NCI-H2171 (cell line): ENCODE measurements at regions not wholly inside any gene's neighbourhood (a gene's known extent, or its start where the extent isn't known, plus 50 kb on each side); places are given as distances from the start of the nearest gene placed in this dataset.
"Not testable (repeated sequence)": the region's sequence is repeated elsewhere in the genome, so short reads cannot be mapped to it uniquely, and the experiment has no call there.

Experiments used
- DNase-seq: peaks from one replicate; lab custom pipeline; 2025; lab: John Stamatoyannopoulos, UW

- no peak for DNase-seq
Observed at GRCh38 chr12:73964641-73965040, 573.0 kb upstream of the ATXN7L3B start.

GRCh38 chr12:73973486-73973885 is 564.1 kb upstream of the ATXN7L3B start:
- DNase-seq: no peak

GRCh38 chr12:73984552-73984951 is 553.1 kb upstream of the ATXN7L3B start:
- no peak for DNase-seq

- DNase-seq: no peak
Observed at GRCh38 chr12:73991138-73991537, 546.5 kb upstream of the ATXN7L3B start.

- no peak for DNase-seq
Observed at GRCh38 chr12:73998894-73999293, 538.7 kb upstream of the ATXN7L3B start.

- no peak for DNase-seq
Observed at GRCh38 chr12:74015118-74015517, 522.5 kb upstream of the ATXN7L3B start.

- DNase-seq: not testable (repeated sequence)
Observed at GRCh38 chr12:74016324-74016723, 521.3 kb upstream of the ATXN7L3B start.

- no peak for DNase-seq
Observed at GRCh38 chr12:74018849-74019248, 518.8 kb upstream of the ATXN7L3B start.

- no peak for DNase-seq
Observed at GRCh38 chr12:74021937-74022336, 515.7 kb upstream of the ATXN7L3B start.

GRCh38 chr12:74031045-74031444 is 506.6 kb upstream of the ATXN7L3B start:
- no peak for DNase-seq

GRCh38 chr12:74033531-74033930 is 504.1 kb upstream of the ATXN7L3B start:
- no peak for DNase-seq

- DNase-seq: not testable (repeated sequence)
Observed at GRCh38 chr12:74039138-74039537, 498.5 kb upstream of the ATXN7L3B start.

- no peak for DNase-seq
Observed at GRCh38 chr12:74043343-74043742, 494.3 kb upstream of the ATXN7L3B start.

GRCh38 chr12:74049348-74049747 is 488.3 kb upstream of the ATXN7L3B start:
- no peak for DNase-seq

GRCh38 chr12:74051848-74052247 is 485.8 kb upstream of the ATXN7L3B start:
- DNase-seq: no peak

- no peak for DNase-seq
Observed at GRCh38 chr12:74066476-74066875, 471.2 kb upstream of the ATXN7L3B start.

- no peak for DNase-seq
Observed at GRCh38 chr12:74071182-74071581, 466.5 kb upstream of the ATXN7L3B start.

GRCh38 chr12:74076918-74077317 is 460.7 kb upstream of the ATXN7L3B start:
- DNase-seq: no peak

- no peak for DNase-seq
Observed at GRCh38 chr12:74105434-74105833, 432.2 kb upstream of the ATXN7L3B start.

- no peak for DNase-seq
Observed at GRCh38 chr12:74108729-74109128, 428.9 kb upstream of the ATXN7L3B start.

- DNase-seq: no peak
Observed at GRCh38 chr12:74111688-74112360, 425.8 kb upstream of the ATXN7L3B start.

GRCh38 chr12:74119811-74120362 is 417.7 kb upstream of the ATXN7L3B start:
- DNase-seq: no peak

- DNase-seq: no peak
Observed at GRCh38 chr12:74120644-74121043, 417.0 kb upstream of the ATXN7L3B start.

- DNase-seq: no peak
Observed at GRCh38 chr12:74129702-74130101, 407.9 kb upstream of the ATXN7L3B start.
